HepG2 (cell line): ENCODE measurements at regions not wholly inside any gene's neighbourhood (a gene's known extent, or its start where the extent isn't known, plus 50 kb on each side); places are given as distances from the start of the nearest gene placed in this dataset.

Source experiments
- ATF1 ChIP-seq: IDR thresholded peaks from 2 replicates; pipeline ENCODE4 v1.6.1; 2016; ENCODE audit warnings: mild to moderate bottlenecking, control low read depth
- ATF7 ChIP-seq, 2 experiments: fragments of 450-650 bp in 1 of 2; sonication (generic) in 1 of 2; formaldehyde crosslinking in 1 of 2; IDR thresholded peaks; 2 replicates each; pipeline versions ENCODE4 v1.4.0 to v1.6.1; 2016 to 2020; ENCODE audit warnings: antibody characterized with exemption in 1 of 2, mild to moderate bottlenecking in 1 of 2, missing genetic modification reagents in 1 of 2
- MEF2D ChIP-seq: sonication (generic); formaldehyde crosslinking; IDR thresholded peaks from 2 replicates; pipeline ENCODE4 v1.5.1; 2020; ENCODE audit warnings: mild to moderate bottlenecking, missing genetic modification reagents
- MYPOP ChIP-seq: sonication (generic); formaldehyde crosslinking; IDR thresholded peaks from 2 replicates; pipeline ENCODE4 v1.8.1; 2023; ENCODE audit warnings: mild to moderate bottlenecking, moderate library complexity, missing genetic modification reagents
- SP4 ChIP-seq: sonication (generic); formaldehyde crosslinking; IDR thresholded peaks from 2 replicates; pipeline ENCODE4 v1.8.1; 2023; ENCODE audit warnings: mild to moderate bottlenecking, missing genetic modification reagents
- ZBTB7B ChIP-seq: sonication (generic); formaldehyde crosslinking; IDR thresholded peaks from 2 replicates; pipeline ENCODE4 v1.4.0; 2020; ENCODE audit warnings: missing genetic modification reagents
- ZHX1 ChIP-seq: sonication (generic); formaldehyde crosslinking; IDR thresholded peaks from 2 replicates; pipeline ENCODE4 v1.8.1; 2022; ENCODE audit warnings: low read depth, mild to moderate bottlenecking, missing genetic modification reagents
- ZNF225 ChIP-seq: sonication (generic); formaldehyde crosslinking; IDR thresholded peaks from 2 replicates; pipeline ENCODE4 v1.4.0; 2020; ENCODE audit warnings: mild to moderate bottlenecking, missing genetic modification reagents
- ZNF501 ChIP-seq: sonication (generic); formaldehyde crosslinking; IDR thresholded peaks from 2 replicates; pipeline ENCODE4 v1.5.1; 2020; ENCODE audit warnings: mild to moderate bottlenecking, moderate library complexity, missing genetic modification reagents
- ZNF713 ChIP-seq: sonication (generic); formaldehyde crosslinking; IDR thresholded peaks from 2 replicates; pipeline ENCODE4 v1.4.0; 2020; ENCODE audit warnings: mild to moderate bottlenecking, missing genetic modification reagents
- ZNF773 ChIP-seq: sonication (generic); formaldehyde crosslinking; IDR thresholded peaks from 2 replicates; pipeline ENCODE4 v1.4.0; 2020; ENCODE audit warnings: missing genetic modification reagents, borderline replicate concordance
- ZNF841 ChIP-seq: sonication (generic); formaldehyde crosslinking; IDR thresholded peaks from 2 replicates; pipeline ENCODE4 v1.8.1; 2023; ENCODE audit warnings: missing genetic modification reagents, borderline replicate concordance
- TF ChIP-seq, protein P1 (sequence below): sonication (generic); formaldehyde crosslinking; IDR thresholded peaks from 2 replicates; pipeline ENCODE4 v1.8.0; 2022; ENCODE audit warnings: low read depth, missing genetic modification reagents
- TF ChIP-seq, protein P2 (sequence below): sonication (generic); formaldehyde crosslinking; IDR thresholded peaks from 2 replicates; pipeline ENCODE4 v1.9.0; 2022; ENCODE audit warnings: low read depth, missing genetic modification reagents
- TF ChIP-seq, protein P3 (sequence below): sonication (generic); formaldehyde crosslinking; conservative IDR thresholded peaks from 2 replicates; pipeline ENCODE4 v1.8.0; 2022; ENCODE audit warnings: mild to moderate bottlenecking, moderate library complexity, missing genetic modification reagents
- TF ChIP-seq, protein P4 (sequence below): sonication (generic); formaldehyde crosslinking; IDR thresholded peaks from 2 replicates; pipeline ENCODE4 v1.4.0; 2020; ENCODE audit warnings: mild to moderate bottlenecking, missing genetic modification reagents
- TF ChIP-seq, protein P5 (sequence below): sonication (generic); formaldehyde crosslinking; IDR thresholded peaks from 2 replicates; pipeline ENCODE4 v1.4.0; 2020; ENCODE audit warnings: missing genetic modification reagents

DNA sequence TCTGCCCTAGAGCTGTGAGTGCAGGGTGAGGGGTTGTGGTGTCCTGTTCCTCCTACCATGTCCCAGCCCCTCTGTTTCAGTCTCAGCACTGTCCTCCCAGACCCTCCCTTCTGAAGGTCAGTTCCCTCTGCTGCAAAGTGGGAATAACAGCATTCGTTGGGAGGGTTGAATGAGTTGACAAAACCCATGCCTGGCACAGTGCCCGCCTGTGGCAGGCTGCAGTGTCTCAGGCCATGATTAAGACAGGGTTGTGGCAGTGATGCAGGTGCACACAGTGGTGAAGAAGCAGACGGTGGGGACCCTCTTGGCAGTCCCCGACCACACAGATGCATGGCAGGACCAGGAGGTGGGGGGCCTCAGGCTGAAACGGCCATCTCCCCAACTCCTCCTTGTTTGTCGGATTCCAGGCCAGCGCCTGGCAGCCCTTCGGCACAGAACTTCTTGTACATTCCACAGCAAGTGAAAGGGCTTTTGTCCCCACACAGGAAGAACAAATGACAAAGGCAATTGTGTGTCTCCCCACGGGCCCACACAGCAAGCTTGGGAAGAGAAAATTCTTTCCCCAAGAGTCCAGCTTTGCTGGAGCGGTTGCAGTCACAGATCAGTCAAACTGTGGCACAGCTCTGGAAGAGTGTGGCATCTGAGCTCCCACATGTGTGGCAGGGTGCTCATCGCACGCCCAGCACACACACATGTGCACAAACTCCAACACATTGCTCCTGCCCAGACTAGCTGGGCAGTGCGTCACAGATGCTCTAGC, 58.1 kb upstream of the EPCAM start (continued):
- TF ChIP-seq ATF7 (IDR thresholded peaks at IDR 0.05): no peak
- TF ChIP-seq ATF7 (CRISPR knock-in tag; IDR thresholded peaks at IDR 0.05): 0 out of 2 replicates have a peak, but pooled peaks have one; percentile 52
- no peak; the same call in 1 of the 2 replicates for TF ChIP-seq SP4 (CRISPR knock-in tag)
- no peak for TF ChIP-seq ZNF225 (CRISPR knock-in tag)
- TF ChIP-seq ZNF841 (CRISPR knock-in tag): no peak
- TF ChIP-seq, protein P1, sequence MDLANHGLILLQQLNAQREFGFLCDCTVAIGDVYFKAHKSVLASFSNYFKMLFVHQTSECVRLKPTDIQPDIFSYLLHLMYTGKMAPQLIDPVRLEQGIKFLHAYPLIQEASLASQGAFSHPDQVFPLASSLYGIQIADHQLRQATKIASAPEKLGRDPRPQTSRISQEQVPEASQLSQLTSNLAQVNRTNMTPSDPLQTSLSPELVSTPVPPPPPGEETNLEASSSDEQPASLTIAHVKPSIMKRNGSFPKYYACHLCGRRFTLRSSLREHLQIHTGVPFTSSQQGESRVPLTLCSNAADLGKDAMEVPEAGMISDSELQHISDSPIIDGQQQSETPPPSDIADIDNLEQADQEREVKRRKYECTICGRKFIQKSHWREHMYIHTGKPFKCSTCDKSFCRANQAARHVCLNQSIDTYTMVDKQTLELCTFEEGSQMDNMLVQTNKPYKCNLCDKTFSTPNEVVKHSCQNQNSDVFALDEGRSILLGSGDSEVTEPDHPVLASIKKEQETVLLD (CRISPR knock-in tag): no peak
- TF ChIP-seq, protein P2, sequence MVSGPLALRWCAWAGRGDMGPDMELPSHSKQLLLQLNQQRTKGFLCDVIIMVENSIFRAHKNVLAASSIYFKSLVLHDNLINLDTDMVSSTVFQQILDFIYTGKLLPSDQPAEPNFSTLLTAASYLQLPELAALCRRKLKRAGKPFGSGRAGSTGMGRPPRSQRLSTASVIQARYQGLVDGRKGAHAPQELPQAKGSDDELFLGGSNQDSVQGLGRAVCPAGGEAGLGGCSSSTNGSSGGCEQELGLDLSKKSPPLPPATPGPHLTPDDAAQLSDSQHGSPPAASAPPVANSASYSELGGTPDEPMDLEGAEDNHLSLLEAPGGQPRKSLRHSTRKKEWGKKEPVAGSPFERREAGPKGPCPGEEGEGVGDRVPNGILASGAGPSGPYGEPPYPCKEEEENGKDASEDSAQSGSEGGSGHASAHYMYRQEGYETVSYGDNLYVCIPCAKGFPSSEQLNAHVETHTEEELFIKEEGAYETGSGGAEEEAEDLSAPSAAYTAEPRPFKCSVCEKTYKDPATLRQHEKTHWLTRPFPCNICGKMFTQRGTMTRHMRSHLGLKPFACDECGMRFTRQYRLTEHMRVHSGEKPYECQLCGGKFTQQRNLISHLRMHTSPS: peak; percentile 46; the same call in 1 of the 2 replicates
- TF ChIP-seq, protein P3, sequence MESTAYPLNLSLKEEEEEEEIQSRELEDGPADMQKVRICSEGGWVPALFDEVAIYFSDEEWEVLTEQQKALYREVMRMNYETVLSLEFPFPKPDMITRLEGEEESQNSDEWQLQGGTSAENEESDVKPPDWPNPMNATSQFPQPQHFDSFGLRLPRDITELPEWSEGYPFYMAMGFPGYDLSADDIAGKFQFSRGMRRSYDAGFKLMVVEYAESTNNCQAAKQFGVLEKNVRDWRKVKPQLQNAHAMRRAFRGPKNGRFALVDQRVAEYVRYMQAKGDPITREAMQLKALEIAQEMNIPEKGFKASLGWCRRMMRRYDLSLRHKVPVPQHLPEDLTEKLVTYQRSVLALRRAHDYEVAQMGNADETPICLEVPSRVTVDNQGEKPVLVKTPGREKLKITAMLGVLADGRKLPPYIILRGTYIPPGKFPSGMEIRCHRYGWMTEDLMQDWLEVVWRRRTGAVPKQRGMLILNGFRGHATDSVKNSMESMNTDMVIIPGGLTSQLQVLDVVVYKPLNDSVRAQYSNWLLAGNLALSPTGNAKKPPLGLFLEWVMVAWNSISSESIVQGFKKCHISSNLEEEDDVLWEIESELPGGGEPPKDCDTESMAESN (CRISPR knock-in tag): no peak
- TF ChIP-seq, protein P4, sequence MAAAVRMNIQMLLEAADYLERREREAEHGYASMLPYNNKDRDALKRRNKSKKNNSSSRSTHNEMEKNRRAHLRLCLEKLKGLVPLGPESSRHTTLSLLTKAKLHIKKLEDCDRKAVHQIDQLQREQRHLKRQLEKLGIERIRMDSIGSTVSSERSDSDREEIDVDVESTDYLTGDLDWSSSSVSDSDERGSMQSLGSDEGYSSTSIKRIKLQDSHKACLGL (CRISPR knock-in tag): peak; percentile 53; the same call in 1 of the 2 replicates
- no peak for TF ChIP-seq ZNF713
- no peak for TF ChIP-seq MEF2D (CRISPR knock-in tag)
- peak; percentile 54; the same call in 1 of the 2 replicates for TF ChIP-seq ZNF501 (CRISPR knock-in tag)
- no peak for TF ChIP-seq ZHX1 (CRISPR knock-in tag)
- no peak for TF ChIP-seq MYPOP
- no peak for TF ChIP-seq ZNF773 (CRISPR knock-in tag)
- TF ChIP-seq, protein P5, sequence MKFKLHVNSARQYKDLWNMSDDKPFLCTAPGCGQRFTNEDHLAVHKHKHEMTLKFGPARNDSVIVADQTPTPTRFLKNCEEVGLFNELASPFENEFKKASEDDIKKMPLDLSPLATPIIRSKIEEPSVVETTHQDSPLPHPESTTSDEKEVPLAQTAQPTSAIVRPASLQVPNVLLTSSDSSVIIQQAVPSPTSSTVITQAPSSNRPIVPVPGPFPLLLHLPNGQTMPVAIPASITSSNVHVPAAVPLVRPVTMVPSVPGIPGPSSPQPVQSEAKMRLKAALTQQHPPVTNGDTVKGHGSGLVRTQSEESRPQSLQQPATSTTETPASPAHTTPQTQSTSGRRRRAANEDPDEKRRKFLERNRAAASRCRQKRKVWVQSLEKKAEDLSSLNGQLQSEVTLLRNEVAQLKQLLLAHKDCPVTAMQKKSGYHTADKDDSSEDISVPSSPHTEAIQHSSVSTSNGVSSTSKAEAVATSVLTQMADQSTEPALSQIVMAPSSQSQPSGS (CRISPR knock-in tag): no peak
- TF ChIP-seq ATF1 (CRISPR knock-in tag): no peak
- 0 out of 2 replicates have a peak, but pooled peaks have one; percentile 11 for TF ChIP-seq ZBTB7B (CRISPR knock-in tag)
